Dermis blood vessel endothelial cell (primary cell): ENCODE measurements at regions not wholly inside any gene's neighbourhood (a gene's known extent, or its start where the extent isn't known, plus 50 kb on each side); places are given as distances from the start of the nearest gene placed in this dataset.

Experiments
- DNase-seq: peaks from one replicate; pipeline ENCODE4 v3.0.0; 2010

DNA sequence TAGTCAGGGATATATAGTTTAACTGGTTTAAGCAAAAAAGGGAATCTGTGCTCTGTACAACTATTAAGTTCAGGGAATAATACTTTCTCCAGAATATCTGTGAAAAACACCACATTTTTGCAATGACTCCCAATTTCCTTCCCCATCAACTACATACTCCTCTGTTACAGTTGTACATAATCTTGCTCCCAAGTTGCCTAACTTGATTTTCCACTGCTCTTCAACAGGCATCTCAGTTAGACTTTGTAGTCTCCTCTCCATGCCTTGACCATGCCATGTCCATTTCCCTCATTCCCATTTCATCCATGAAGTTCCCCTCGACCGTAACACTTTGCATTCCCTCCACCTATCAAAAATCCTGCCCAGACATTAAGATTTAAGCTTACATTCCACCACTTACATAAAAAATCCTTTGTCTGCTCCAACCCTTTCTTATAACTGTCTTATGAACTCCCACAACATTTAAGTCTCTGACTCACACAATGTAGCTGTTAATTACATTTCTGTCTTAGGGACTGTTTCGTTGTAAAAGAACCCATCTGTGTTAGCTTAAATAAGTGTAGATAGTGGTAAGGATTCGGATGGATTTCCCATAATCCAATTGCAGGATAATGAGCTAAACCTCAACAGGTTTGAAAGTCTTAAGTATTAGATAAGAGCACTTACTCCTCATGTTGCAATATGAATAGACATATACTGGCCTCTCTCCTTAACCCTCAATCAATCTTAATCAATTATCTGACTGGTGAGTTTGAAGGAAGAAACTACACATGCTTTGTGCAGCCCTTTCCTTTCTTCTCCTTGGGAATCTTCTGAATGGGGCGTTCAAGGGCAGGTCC lies 156.5 kb downstream of the PAWR start:
- DNase-seq: no peak

DNA sequence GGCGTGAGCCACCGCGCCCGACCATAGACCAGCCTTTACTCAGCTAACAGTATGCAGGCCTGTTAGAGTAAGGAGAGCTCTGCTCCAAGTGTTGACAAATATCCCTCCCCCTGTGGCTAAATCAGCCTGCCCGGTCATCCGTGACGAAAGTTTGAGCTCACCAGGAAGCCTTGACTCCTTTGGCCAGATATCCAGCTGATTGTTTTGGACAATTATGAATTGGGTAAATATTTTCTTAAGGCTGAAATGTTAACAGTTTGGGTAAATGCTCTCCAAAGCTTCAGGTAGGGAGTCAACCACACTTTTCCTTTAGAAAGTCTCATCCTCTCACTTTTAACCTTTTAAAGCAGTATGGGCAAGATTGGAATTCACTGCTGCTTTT lies 157.9 kb downstream of the PAWR start:
- peak; percentile 23 for DNase-seq

- DNase-seq: no peak
These were observed 159.2 kb downstream of the PAWR start for GRCh38 chr12:79531518-79531917.

- DNase-seq: no peak
These were observed 163.3 kb downstream of the PAWR start for GRCh38 chr12:79527473-79527872.

GRCh38 chr12:79525357-79525756 lies 165.4 kb downstream of the PAWR start:
- no peak for DNase-seq

DNA sequence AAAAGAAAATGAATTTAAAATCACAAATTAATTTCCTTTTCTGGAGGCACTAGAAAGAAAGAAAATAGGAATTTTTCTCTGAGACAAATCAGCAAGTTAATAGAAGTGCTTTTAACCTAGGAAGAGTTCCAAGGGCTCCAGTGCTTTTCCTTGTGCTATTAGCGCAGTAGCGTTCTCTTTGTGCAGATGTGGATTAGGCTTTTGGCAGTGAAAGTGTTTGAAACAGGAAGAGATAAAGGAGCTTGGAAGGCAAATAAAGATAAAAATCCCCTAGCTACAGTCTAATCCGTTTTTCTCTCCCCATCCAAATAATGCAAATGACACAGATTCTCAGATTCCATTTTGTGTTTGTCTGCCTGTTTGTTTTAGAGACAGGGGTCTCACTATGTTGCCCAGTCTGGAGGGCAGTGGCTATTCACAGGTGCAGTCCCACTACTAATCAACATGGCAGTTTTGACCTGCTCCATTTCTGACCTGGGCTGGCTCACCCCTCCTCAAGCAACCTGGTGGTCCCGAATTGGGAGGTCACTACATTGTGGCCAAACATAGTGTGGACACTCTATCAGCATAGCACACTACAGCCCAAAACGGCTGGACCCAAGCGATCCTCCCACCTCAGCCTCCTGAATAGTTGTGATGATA lies 166.1 kb downstream of the PAWR start:
- DNase-seq: peak; percentile 55

GRCh38 chr12:79522989-79523386 lies 167.8 kb downstream of the PAWR start:
- no peak for DNase-seq

- peak; percentile 80 for DNase-seq
These were observed 168.3 kb downstream of the PAWR start for GRCh38 chr12:79522257-79522988.

DNA sequence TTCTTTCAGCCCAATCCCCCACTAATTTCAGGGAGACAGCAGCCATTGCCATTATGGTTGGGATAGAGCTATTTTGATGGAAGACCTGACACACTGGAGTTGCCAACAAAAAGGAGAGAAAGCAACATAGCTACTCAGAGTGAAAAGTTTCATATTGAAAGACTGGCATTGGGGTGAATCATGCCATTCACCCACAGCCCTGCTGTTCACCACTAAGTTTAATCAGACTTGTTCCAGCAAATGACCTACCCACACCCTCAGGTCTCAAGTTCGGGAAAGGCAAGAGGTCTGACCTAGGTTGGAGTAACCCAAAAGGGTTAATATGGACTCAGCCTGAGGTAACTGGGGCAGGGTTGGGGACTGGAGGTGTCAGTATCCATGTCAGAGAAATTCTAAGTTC lies 169.2 kb downstream of the PAWR start:
- peak; percentile 32 for DNase-seq

GRCh38 chr12:79517363-79517762 lies 173.4 kb downstream of the PAWR start:
- DNase-seq: no peak

DNA sequence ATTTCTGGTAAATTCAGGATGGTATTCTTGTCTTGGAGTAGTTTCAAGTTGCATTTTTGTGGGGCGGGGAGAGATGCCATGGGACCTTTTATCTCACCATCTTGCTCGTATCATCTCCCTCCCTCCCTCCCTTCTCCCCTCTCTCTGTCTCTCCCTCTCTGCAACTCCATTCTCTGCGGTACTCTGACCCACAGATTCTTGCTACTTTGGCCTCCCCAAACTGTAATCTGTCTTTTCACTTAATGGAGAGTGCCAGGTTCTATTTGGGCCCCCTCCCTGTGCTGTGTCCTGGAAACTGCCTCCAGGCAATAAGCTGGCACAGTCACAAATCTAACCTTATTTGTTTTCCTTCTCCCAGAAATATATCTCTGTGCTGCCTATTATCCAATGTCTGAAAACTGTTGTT lies 175.2 kb downstream of the PAWR start:
- no peak for DNase-seq

- DNase-seq: peak; percentile 84
These were observed 175.8 kb downstream of the PAWR start for GRCh38 chr12:79514730-79515529.

DNA sequence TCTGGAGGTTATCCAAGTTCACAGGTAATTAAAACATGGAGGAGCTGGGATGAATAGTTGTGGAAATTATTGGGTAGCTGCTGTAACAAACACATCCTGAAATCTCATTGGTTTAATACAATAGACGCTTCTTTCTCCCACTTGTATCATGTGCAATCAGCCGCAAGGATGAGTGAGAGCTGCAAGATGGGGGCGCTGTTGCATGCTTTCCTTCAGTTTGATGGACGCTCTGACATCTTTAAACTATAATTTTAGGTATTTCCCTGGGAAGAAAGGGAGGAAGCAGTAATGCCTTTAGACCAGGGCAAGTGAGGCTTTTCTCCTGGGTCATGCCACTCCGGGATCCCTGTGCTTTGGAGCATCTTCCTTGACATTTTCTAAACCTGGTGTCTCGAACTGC lies 178.7 kb downstream of the PAWR start:
- DNase-seq: peak; percentile 25

DNA sequence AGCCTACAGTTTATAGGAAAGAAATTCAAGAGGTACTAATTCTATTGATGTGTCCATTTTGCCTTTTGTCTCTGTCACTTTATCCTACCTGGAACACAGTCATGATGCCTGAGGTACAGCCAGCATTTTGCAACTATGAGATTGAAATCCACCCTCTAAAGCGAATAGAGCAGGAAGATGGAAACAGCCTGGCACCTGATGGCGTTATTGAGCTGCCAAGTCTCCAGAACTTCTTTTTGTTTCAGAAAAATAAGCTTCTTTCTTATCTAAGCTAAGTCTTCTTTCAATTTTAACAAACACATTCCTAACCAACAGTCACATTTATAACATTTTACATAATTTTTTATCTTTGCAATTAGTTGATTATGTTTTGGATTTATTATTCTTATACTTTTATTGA lies 182.1 kb downstream of the PAWR start:
- DNase-seq: peak; percentile 20
